ENCODE measurements at regions not wholly inside any gene's neighbourhood (a gene's known extent, or its start where the extent isn't known, plus 50 kb on each side); places are given as distances from the start of the nearest gene placed in this dataset.

- H3K4me3 ChIP-seq (ENCODE audit: control insufficient read depth, low read depth, low read length), result no peak overlapping the region
- DNase-seq (ENCODE audit: low read depth), result no peak
- TF ChIP-seq CTCF (IDR thresholded peaks at IDR 0.05; ENCODE audit: control insufficient read depth, insufficient read depth, low read depth, low read length, missing control alignments), result no peak
Measured at GRCh38 chr22:47802421-47802820, 1040.0 kb downstream of the TBC1D22A start.

- no peak for DNase-seq (ENCODE audit: low read depth)
- TF ChIP-seq CTCF (IDR thresholded peaks at IDR 0.05; ENCODE audit: control insufficient read depth, insufficient read depth, low read depth, low read length, missing control alignments), result no peak
- H3K4me3 ChIP-seq (ENCODE audit: control insufficient read depth, low read depth, low read length), result no peak overlapping the region
Measured at GRCh38 chr22:47801541-47802245, 1039.2 kb downstream of the TBC1D22A start.

GRCh38 chr22:47798229-47798628, 1035.8 kb downstream of the TBC1D22A start:
- no peak overlapping the region for H3K4me3 ChIP-seq (ENCODE audit: control insufficient read depth, low read depth, low read length)
- TF ChIP-seq CTCF (IDR thresholded peaks at IDR 0.05; ENCODE audit: control insufficient read depth, insufficient read depth, low read depth, low read length, missing control alignments), result no peak
- DNase-seq (ENCODE audit: low read depth), result no peak

GRCh38 chr22:47797342-47797945, 1035.0 kb downstream of the TBC1D22A start:
- H3K4me3 ChIP-seq (ENCODE audit: control insufficient read depth, low read depth, low read length), result no peak overlapping the region
- no peak for DNase-seq (ENCODE audit: low read depth)
- TF ChIP-seq CTCF (IDR thresholded peaks at IDR 0.05; ENCODE audit: control insufficient read depth, insufficient read depth, low read depth, low read length, missing control alignments), result no peak

GRCh38 chr22:47796128-47796908, 1033.9 kb downstream of the TBC1D22A start:
- H3K4me3 ChIP-seq (ENCODE audit: control insufficient read depth, low read depth, low read length), result no peak overlapping the region
- TF ChIP-seq CTCF (IDR thresholded peaks at IDR 0.05; ENCODE audit: control insufficient read depth, insufficient read depth, low read depth, low read length, missing control alignments), result no peak
- DNase-seq (ENCODE audit: low read depth), result no peak

- TF ChIP-seq CTCF (IDR thresholded peaks at IDR 0.05; ENCODE audit: control insufficient read depth, insufficient read depth, low read depth, low read length, missing control alignments), result no peak
- no peak overlapping the region for H3K4me3 ChIP-seq (ENCODE audit: control insufficient read depth, low read depth, low read length)
- DNase-seq (ENCODE audit: low read depth), result no peak
Measured at GRCh38 chr22:47795477-47796127, 1033.2 kb downstream of the TBC1D22A start.

Measured in AG09309 (cell line).